ENCODE measurements at regions not wholly inside any gene's neighbourhood (a gene's known extent, or its start where the extent isn't known, plus 50 kb on each side); places are given as distances from the start of the nearest gene placed in this dataset.

DNA sequence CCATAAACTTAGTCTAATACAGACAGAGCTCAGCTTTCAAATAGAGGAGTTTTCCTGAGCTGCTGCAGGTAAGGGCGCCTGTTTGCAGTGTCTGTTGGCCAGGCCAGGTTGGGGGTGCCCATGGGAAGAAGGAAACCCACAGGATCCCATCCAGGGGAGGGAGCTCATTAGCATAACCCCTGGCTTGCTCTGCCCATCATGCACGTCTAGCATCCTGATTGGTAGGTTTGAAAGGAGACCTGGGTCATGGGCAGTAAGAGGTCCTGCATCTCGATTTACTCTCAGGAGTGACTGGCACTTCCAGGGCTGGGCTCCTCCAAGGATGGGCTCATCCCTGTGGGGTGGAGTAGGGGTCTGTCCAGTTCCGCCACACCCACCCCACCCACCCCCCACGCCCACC lies 103.7 kb upstream of the CLDN14 start:
- ChIA-PET POLR2A (no interaction called here), CTCF (no interaction called here)
- DNase-seq (ENCODE audit: low read depth, low spot score) = no peak
- no peak overlapping the region for H3K4me3 ChIP-seq (ENCODE audit: low read depth, low read length)
- TF ChIP-seq, protein P1, sequence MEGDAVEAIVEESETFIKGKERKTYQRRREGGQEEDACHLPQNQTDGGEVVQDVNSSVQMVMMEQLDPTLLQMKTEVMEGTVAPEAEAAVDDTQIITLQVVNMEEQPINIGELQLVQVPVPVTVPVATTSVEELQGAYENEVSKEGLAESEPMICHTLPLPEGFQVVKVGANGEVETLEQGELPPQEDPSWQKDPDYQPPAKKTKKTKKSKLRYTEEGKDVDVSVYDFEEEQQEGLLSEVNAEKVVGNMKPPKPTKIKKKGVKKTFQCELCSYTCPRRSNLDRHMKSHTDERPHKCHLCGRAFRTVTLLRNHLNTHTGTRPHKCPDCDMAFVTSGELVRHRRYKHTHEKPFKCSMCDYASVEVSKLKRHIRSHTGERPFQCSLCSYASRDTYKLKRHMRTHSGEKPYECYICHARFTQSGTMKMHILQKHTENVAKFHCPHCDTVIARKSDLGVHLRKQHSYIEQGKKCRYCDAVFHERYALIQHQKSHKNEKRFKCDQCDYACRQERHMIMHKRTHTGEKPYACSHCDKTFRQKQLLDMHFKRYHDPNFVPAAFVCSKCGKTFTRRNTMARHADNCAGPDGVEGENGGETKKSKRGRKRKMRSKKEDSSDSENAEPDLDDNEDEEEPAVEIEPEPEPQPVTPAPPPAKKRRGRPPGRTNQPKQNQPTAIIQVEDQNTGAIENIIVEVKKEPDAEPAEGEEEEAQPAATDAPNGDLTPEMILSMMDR (IDR thresholded peaks at IDR 0.05; ENCODE audit: insufficient read depth, low read length, missing control alignments) = no peak

DNA sequence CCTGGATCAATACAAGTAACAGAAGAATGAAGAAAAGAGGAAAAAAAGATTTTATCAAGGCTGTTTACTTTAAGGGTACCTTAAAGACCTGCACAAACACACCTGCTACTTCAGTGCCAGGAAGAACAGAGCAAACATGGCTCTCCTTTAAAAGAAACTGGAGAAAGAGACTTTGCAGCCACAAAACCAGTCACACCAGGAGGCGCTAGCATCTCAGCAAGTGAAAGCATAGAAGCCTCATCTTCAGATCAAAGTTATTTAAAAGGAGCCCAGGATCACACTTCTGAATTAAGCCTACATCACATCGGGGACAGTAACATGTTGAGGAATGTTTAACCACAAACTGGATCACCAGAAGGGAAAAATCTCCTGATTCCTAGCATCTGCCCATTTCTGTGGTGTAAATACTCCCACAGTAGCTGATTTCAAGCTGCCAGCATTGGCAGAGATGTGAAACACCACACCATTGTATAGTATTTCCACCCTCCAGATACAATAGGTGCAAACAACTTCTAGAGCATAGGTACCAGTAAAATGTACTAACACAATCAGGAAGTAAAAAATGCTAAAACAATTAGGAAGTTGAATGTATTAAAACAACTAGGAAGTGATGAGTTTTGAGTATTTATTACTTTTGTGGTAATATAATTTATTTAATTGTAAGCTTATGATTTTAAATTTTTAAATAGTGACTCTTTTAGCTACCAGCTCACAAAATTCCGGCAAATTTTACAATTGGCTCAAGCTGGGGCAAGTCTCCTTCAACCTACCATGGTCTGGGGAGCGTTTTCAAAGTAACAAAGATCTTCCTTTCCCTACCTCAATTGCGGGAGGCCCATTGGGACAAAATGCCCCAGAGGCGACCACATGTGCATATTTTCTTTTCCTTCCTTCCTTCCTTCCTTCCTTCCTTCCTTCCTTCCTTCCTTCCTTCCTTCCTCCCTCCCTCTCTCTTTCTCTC lies 105.3 kb upstream of the CLDN14 start:
- ChIA-PET POLR2A (no interaction called here), CTCF (interaction anchor here (0.9 to 1.2 kb wide), 2 partner anchors 13 to 82 kb away, joined by 3 to 4 read pairs; no protein-coding TSS in a partner anchor)
- H3K4me3 ChIP-seq (ENCODE audit: low read depth, low read length) = no peak overlapping the region
- no peak for DNase-seq (ENCODE audit: low read depth, low spot score)
- TF ChIP-seq, protein P1 (IDR thresholded peaks at IDR 0.05; ENCODE audit: insufficient read depth, low read length, missing control alignments) = no peak

DNA sequence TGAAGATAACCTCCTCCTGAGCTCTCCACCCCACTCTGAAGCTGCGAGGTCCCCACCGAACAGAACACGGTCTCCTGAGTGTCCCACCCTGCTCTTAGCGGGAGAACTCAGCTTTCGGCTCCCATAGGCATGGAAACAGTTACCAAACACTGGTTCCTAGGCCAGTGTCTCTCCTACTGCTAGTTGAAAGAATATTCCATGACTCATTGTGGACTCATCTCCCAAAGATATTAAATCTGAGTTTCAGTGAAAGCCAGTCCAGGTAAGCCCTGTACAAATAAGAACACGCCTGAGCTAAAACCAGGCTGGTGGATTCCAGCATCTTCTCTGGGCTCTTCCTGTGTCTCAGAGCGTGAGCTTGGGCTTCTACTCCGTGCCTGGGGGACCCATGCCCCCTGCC lies 107.5 kb upstream of the CLDN14 start:
- ChIA-PET CTCF (interaction anchor here (0.5 to 2.9 kb wide), 10 partner anchors 8 to 330 kb away, joined by 3 to 20 read pairs (median 5); no protein-coding TSS in a partner anchor), POLR2A (no interaction called here)
- TF ChIP-seq, protein P1 (IDR thresholded peaks at IDR 0.05; ENCODE audit: insufficient read depth, low read length, missing control alignments) = no peak
- DNase-seq (ENCODE audit: low read depth, low spot score) = no peak
- no peak overlapping the region for H3K4me3 ChIP-seq (ENCODE audit: low read depth, low read length)

DNA sequence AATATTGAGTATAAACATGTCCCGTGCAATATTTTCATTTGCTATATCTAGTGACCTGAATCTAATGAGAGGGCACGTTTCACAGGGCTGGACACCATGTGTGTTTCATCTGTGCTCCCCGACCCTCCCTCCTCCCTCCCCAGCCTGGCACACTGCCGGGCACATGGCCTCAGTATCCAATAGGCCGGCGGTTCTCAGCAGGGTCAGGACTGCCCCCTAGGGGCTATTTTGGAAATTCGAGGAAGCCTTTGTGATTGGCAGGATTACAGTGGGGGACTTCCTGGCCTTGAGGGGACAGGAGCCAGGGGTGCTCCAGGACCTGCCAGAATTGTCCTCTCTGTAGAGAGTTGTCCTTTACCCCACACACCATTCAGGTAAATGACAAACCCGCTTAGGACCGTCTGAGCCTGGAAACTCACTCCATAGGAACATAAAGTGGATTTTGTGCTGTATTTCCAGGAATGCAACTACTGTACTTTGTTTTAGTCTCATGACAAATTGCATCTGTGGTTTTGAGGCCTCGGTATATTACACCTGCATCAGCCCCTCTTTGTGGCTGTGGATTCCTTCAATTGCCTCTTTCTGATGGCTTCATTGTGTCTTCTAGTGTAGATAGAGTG lies 109.5 kb upstream of the SIM2 start:
- CTCF ChIA-PET = interaction anchor here (1.0 to 2.9 kb wide), 5 partner anchors 14 to 167 kb away, joined by 3 to 20 read pairs (median 6); no protein-coding TSS in a partner anchor
- DNase-seq (ENCODE audit: low read depth, low spot score) = no peak
- TF ChIP-seq, protein P1 (IDR thresholded peaks at IDR 0.05; ENCODE audit: insufficient read depth, low read length, missing control alignments) = peak; percentile 49
- POLR2A ChIA-PET = no interaction called here
- H3K4me3 ChIP-seq (ENCODE audit: low read depth, low read length) = no peak overlapping the region

DNA sequence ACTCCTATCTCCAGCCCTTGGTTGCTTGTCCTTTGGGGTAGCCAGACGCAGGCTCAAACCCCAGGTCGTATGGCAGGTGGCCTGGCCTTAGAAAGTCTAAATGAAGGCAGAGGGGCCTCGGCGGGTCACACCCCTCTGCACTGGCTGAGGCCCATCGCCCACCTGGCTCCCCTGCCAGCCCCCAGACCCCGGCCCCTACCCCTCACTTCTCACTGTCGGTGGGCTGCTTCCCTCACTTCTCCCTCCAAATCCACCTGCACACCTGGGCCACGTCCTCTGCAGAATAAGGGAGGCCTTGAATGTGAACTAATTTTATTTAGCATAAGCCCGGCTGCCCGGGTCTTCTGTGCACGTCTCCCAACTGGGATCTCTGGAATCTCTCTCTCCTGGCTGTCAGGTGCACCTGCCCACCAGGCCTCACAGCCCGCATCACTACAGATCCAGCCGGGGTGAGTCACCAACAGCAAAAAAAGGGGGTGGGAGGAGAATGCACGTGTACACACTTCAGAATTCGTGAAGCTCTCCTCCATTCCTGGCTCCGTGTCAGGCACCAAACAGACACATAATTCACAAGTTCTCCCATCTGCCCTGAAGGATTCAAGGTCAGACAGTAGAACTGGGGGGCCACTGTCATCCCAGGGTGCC lies 107.5 kb upstream of the SIM2 start:
- DNase-seq (ENCODE audit: low read depth, low spot score) = no peak
- TF ChIP-seq, protein P1 (IDR thresholded peaks at IDR 0.05; ENCODE audit: insufficient read depth, low read length, missing control alignments) = no peak
- POLR2A ChIA-PET = no interaction called here
- H3K4me3 ChIP-seq (ENCODE audit: low read depth, low read length) = no peak overlapping the region
- CTCF ChIA-PET = interaction anchor here (0.8 to 1.3 kb wide), 4 partner anchors 15 to 86 kb away, joined by 3 to 6 read pairs (median 4); no protein-coding TSS in a partner anchor

Data from AG04449 (cell line).